HG03520 (cell line): ENCODE measurements at regions not wholly inside any gene's neighbourhood (a gene's known extent, or its start where the extent isn't known, plus 50 kb on each side); places are given as distances from the start of the nearest gene placed in this dataset.
A peak's percentile ranks its signal among the peaks of the same experiment; 100 is the strongest.

Source experiments
- ATAC-seq: cut with Tn5 transposase; IDR thresholded peaks from one replicate; pipeline ENCODE4 v1.9.1; 2021; ENCODE audit warnings: mild to moderate bottlenecking, moderate library complexity; ENCODE audit not compliant: unreplicated experiment

DNA sequence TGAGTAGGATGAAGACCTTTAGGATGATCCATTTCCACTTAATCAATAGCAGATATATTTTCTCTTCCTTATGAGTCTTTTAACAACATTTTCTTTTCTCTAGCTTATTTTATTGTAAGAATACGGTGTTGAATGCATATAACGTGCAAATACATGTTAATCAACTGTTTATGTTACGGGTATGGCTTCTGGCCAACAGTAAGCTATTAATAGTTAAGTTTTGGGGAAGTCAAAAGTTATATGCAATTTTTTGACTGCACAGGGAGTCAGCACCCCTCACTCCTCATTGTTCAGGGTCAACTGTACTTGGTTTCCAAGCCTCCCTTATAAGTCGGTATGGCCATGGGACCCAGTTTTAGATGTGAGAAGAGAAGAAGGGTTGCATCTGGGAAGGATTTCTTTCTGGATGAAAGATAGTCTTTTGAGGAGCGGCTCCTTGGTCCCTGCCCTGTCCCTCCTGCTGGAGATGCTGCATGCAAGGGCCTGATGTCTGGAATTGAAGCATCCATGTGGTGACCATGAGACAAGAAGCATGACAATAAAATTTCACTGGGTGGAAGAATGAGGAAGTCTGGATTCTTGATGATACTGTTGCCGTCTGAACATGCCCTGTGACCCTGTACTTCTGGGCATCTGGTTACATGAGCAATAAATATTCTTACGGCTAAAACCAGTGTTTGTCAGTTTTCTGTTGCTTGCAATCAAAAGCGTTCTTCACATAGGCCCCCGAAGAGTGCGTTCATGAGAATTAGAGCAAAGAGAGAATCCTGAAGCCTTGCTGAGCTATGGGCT lies 194.7 kb upstream of the PMEPA1 start:
- no peak for ATAC-seq

DNA sequence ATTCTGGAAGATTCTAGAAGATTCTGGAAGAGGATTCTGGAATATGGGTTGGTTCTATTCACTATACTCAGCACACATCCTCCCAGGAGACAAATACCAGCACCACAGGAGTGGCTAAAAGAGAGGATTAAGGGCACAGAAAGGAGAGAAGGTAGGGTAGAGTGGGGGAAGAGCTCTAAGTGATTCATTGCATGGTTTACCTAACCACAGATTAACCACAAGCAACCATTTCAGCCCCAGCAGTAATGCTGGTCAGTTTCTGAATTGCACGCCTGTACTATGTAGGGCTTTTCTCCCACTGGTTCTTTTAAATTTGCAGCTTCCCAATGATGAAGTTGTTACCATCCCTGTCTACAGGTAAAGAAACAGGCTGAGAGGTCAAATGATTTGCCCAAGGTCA lies 192.7 kb upstream of the PMEPA1 start:
- peak; percentile 87 for ATAC-seq

DNA sequence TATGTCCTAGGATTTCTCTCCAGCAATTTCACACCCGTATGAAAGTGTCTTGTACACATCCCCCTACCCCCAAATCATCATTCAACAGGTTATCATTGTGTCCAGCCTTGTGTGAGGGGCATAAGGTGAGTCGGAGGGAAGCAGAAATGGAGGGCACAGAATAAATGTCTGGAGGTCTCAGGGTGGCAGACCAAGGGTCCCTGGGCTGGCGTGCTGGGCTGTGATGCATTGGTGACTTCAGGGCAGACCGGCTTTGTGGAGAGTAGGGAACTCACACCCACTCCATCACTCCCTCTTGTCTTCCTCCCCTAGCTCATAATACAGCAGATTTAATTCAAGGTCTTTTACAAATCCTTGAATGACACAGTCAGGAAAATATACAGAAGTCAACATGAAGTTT lies 191.7 kb upstream of the PMEPA1 start:
- no peak for ATAC-seq

DNA sequence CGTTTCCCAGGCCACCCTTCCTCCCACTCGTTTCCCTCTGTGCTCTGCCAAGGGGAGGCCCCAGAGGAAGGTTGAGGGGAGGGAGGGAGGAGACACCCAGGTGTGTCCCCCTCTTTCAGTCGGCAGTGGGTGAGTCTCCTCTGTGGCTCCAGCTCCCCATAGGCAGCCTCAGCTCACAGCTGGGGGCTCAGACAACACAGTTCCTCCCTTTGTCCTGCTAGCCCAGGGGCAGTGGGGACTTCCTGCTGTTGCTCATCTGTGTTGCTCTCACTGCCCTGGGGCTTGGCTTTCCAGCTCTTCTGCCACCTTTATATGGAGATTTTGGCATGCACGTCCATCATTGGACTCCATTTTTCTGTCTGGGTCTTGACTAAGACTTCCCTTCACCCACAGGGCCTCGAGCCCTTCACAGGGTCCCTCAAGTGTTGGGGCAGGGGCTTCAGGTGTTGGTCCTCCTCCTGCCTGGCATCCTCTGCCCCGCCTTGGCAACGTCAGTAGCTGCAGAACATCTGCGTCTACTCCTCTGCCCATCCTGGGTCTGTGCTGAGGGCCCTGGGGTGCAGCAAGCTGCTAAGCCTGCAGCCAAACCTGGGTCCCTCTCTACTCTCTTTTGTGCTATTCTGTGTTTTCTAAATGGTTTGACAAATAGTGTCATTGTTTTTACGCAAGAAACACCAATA lies 190.6 kb upstream of the PMEPA1 start:
- ATAC-seq, result no peak

DNA sequence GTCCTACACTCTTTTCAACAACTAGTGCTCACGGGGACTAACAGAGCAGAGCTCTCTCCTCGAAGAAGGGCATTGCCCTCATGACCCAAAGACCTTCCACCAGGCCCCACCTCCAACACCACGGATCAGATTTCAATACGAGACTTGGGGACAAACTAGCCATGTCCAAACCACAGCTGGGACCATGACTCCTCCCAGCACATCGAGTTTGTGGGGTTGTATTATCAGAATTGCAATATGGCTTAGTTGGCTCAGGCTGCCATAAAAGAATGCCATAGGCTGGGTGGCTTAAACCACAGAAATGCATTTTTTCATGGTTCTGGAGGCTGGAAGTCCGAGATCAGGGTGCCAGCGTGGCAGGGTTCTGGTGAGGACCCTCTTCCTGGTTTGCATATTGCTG lies 189.7 kb upstream of the PMEPA1 start:
- ATAC-seq, result no peak

DNA sequence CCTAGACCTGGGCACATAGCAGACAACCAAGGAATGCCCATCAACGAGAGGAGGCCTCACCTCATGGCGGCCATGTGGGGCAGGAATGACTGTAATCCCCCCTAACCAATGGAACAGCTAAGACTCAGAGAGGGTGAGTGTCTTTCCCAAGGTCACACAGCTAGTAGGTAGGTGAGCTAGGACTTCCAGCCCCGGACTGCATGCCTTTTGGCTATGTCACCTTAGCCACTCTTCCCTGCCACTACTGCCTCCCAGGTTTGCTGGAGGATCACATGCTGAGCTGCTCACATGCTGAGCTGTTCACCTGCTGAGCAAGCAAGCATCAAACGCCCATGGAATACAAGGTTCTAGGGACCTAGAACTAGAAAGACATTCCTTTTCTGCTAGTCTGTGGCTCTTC lies 188.5 kb upstream of the PMEPA1 start:
- no peak for ATAC-seq

DNA sequence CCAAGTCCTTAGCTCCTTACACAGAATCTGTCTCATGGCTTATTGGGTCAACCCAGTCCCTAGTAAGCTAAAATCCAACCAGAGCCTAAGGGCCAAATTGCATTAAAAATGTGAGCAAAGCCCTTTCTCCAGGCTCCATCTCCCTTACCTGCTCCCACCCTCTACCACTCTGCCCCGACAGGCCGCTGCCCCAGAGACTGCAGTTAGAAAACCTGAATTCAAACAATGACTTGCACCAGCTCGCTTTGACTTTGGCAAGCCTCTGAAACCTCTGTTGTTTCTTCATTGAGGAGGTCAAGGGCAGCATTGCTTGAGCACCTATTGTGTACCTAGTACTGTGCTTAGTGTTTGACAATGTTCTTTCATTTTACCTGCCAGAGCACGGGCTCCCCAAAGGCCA lies 188.1 kb upstream of the PMEPA1 start:
- ATAC-seq, result no peak

DNA sequence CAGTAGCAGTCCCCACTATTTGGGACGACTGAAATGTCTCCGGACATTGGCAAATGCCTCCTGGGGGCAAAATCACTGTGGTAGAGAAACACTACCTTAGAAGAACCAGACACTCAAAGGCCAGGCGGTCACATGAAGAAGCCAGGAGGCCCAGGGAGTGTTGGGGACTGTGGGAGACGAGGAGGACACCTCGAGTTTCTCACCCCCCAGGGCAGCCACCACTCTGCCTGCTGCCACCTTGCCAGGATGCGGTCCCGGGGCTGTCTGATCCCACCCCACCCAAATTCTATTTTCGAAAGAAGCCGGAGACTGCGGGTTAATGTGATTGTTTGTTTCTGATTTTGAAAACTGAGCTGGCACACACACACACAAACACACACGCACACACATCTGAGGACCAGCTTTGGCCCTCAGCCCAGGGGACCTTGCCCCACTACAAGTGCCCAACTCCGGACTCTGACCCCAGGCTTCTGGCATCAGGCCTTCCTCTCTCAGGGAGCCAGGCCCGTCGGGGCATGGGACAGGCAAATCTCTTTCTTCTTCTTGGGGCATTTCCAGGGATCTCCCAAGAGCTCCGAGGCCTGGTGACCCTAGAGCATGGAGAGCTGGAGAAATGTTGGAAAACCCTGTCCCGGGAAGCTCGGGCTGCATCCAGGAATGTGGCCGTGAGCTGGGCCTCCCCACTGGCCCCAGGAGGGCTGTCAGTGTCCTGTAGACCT lies 187.5 kb upstream of the PMEPA1 start:
- no peak for ATAC-seq

DNA sequence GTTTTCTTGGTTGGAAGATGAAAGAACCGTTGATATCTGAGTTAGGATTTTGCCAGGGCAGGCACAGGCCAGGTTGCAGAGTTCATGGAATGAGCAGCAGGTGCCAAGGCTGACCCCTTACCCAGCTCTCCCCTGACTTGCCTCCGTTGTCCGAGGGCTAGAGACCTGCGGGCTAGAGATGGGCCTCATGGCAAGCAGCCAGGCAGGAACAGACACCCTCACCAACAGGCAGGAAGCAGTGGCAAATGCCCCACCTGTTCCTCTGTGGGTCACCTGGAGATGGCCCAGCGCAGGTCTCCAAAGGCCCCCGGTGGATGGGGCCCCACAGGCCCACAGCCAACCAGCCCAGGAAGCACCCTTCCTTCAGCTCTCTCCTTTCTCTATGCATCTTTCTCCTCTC lies 186.7 kb upstream of the PMEPA1 start:
- no peak for ATAC-seq

DNA sequence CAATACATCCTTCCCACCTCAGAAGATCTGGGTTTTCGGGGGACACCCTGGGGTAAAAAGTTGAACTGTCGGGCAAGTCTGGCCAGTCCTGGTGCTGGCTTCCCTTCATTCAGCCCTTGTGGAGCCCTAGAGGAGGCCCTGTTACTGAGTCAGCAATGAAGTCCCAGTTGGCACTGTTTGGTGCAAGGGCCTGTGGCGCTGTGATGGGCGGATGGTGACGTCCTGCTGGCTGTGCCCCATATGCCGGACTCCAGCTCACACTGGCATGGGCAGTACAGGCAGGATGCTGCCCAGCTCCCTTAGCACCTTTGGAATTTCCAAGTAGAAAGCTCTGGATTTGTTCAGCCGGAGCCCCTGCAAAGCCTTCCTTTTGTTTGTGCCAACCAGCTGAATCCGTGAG lies 186.2 kb upstream of the PMEPA1 start:
- no peak for ATAC-seq

DNA sequence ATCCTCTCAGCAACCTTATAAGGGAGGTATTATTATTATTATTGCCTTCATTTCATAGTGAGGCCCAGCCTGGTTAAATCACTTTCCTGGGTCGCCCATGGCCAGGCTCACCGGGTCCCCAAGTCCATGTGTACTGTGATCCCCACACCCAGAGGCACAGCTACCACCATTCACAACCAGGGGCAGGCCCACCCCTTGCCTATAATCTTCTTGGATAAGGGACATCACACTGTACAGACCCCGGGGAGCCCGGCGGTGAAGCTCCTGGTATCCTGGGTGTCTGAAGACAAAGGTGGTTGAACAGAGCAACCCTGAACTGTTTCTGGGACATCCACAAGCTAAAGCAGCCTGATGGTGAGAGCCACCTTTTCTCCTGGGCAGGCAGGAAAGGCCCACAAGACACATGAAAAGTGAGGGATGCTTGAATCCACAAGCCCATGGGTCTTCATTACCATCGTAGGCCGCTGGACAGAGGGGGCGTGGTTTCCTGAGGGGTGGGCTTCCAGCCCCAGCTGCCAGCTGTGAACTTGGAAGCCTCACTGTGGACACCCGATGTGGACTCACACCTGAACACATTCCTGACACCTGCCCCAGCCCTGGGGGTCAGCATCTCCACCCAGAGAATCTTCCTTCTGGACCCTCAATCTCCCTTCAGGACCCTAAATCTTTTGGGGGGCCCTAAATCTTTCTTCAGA lies 185.5 kb upstream of the PMEPA1 start:
- ATAC-seq, result no peak

DNA sequence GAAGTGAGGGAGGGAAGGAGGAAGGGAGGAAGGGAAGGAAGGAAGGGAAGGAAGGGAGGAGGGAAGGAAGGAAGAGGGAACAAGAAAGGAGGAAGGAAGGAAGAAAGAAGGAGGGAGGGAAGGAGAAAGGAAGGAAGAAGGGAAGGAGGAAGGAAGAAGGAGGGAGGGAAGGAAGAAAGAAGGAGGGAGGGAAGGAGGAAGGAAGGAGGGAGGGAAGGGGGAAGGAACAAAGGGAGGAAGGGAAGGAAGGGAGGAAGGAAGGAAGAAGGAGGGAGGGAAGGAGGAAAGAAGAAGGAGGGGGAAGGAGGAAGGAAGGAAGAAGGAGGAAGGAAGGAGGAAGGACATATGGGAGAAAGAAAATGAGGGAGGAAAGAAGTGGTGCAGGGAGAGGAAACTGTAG lies 184.7 kb upstream of the PMEPA1 start:
- no peak for ATAC-seq

DNA sequence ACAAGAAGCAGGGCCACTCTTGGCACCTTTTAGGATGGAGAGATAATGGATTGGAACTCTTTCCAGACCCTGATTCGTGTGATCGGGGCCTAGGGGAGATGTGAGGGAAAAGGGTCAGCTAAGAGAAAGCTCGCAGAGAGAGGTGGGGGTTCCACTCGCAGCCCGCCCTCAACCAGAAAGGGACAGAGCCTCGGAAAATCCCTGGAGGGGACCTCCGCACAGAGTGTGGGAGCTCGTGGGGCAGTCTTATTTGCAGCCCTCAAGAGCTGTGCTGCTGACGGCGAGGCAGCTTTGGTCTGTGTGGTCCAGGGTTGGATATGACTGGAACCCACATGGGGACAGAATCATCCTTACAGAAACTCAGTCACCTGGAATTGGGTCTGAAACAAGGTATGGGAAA lies 184.3 kb upstream of the PMEPA1 start:
- ATAC-seq, result no peak

DNA sequence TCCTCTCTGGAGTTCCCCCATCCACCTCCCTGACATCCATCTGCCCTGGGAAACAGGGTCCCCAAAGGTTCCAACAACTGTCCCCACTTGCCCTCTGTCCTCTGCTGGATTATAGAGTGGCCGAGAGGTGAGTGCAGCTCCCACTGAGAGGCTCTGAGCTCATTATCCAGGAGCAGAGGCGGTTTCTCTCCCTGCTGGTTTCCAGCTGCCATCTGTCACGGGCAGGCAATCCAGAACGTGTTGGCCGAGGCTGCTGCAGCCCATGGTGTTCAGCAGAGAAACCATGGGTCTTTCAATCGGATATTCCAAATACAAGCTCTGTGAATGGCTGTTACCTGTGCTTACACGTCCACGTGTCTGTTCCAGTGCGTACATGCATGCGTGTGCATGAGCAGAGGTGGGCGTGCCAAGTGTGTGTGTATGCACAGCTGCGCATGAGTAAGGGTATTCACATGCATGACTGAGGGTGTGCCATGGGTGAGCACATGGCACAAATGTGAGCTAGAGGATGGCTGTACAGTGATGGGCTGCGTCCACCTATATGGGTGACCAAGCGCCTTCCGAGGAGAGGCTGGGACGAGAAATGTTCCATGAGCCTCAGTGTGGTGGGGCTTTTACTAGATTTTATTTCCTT lies 183.7 kb upstream of the PMEPA1 start:
- no peak for ATAC-seq

DNA sequence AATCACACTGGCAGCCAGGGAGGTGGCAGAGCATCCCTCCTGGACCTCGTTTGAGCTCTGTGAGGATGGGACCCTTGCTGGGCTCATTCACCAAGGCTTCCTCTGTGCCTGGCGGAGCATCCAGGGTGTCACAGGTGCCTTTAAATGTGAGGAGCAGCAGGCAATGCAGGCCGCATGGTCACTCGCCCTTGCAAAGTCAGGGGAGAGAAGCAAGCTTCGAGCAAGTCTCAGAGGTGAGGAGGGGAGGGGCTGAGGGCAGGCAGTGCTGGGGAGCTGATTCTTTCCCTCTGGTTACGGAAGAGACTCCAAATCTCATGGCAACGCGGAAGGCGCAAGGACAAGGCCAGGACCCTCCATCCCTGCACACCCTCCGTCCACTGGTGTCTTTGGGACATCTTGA lies 182.7 kb upstream of the PMEPA1 start:
- ATAC-seq, result no peak

DNA sequence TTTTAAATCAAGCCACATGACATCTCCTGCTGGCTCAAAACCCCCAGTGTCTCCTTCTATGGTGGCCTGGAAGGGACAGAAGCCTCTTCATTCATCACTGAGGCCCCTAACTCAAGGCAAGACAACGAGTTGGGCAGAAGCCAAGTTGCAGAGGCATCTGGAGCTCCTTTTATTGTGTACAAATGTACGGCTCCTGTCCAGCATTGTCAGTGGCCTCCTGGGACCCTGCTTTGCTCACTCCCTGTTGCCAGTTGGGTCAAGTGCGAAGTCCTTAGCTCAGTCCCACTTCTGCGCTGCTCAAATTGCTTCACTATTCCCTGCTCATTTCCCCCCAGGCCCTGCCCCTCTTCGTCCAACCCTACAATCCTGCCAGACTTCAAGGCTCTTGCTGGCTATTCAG lies 181.2 kb upstream of the PMEPA1 start:
- ATAC-seq, result no peak

DNA sequence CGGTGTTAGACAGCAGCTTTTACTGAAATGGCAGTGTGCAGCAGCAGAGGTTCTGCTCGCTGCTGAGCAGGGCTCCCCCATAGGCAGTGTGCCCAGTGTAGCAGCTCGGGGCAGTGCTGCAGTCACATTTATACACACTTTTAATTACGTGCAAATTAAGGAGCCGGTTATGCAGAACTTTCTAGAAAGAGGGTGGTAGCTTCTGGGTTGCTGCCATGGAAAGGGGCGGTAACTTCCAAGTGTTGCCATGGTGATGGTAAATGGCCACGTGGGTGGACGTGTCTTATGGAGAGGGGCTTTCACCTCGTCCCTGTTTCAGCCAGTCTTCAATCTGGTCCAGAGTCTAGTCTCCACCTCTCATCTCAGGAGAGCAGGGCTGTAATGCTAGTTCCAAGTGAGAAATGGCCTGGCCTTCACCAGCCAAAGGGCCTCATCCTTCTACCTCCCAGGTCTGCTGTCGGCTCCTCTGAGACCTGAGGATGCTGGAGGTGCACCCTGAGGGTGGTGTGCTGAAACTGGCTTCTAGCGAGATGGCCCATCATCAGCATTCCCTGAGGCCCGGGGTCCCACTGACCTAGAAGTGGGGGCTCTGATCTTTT lies 180.5 kb upstream of the PMEPA1 start:
- no peak for ATAC-seq

DNA sequence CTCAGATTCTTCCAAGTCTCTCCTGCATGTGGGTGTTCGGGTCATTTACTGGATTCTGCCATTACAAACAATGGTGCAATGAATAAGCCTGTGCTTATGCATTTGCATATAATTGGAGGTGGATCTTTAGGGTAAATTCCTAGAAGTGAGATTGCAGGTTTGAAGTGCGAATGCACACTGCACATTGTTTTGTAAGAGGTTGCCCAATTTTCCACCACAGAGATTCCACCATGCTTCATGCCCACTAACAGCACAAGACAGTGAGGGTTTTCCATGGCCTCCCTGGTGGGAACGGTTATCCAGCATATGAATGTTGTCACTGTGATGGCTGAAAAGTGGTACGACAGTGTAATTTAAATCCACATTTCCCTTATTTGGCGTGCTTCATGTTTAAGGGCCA lies 178.8 kb upstream of the PMEPA1 start:
- no peak for ATAC-seq

DNA sequence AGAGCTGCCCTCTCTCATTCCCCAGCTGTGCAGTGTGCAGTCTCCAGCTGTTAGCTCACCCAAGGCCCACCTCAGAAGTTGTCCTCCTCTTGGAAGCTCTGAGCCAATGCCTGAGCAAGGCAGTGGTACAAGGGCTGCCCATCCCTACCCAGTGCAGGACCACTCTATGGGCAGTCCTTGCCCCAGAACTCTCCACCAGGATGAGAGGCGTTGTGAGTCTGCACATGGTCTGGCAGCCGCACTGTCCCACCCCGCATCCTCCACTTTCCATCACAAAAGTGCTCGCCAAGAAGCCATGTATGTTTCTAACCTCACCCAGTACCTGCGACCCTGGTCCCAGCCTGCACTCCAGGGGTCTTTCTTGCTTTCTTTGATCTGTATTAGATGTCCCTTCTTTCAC lies 175.1 kb upstream of the PMEPA1 start:
- no peak for ATAC-seq

DNA sequence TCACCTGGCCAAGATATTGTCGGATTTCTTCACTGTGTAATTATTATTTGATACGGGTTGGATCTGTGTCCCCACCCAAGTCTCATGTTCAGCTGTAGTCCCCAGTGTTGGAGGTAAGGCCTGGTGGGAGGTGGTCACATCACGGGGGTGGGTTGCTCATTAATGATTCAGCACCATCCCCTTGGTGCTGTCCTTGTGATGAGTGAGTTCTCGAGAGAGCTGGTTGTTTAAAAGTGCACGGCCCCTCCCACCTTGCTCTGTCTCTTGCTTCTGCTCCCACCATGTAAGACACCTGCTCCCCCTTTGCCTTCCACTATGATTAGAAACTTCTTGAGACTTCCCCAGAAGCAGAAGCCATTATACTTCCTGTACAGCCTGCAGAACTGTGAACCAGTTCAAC lies 173.9 kb upstream of the PMEPA1 start:
- no peak for ATAC-seq

DNA sequence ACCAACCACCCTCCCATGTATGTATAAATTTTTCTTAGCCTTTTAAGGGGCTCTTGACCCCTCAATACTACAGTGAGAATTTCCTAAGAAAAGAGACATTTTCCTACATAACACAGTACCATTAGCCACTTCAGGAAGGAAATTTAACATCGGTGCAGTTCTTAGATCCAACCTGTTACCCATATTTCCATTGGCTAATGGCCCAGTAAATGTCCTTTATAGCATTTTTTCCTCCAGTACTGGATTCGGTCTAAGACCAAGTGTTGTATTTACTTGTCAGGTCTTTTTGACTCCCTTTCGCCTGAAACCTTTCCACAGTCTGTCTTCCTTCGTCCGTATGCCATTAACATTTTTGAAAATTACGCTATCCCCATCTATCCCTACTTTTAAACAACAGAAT lies 173.4 kb upstream of the PMEPA1 start:
- no peak for ATAC-seq
